ENCODE measurements at regions not wholly inside any gene's neighbourhood (a gene's known extent, or its start where the extent isn't known, plus 50 kb on each side); places are given as distances from the start of the nearest gene placed in this dataset.

DNA sequence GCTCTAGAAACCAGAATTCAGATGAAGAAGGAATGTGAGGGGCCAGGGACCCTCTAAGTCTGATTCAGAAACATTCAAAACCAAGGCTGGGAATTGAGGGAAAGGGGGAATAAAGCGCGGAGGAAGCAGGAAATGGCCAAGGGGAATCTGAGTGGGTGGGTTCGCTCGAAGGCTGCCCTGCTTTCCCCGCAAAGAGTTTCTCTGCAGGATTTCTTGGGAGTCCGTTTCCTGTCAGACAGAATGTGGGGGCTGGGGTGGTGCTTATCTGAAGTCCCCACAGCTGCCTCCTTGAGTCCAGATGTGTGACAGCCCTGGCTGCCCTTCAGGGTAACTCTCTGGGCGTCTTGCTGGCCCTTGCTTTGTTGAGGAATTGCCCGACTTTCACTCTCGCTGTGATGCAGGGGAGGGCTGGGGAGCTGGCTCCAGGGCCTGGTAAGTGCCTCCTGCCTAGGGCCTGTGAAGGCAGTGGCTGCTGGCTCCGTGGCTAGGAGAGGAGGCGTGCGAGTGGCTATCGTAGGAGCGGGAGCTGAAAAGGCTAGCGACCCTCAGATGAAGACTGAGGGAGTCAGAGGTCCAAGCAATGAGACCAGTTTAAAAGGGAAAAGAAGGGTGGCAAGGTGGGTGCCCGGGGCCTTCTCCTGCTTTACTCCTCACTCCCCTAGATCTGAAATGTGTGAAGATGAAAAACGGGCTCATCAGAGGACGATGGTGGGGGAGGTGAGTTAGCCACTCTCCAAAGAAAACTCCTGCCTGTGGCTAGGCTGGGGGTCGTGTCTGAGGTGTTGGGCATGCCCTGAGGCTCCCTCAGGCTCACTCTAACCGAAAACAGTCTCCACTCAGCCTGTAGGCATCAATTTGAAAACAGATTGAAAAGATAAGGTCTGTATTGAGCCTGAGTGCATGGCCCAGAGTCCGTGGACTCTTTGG lies 143.9 kb upstream of the UMPS start:
- no peak for DNase-seq (ENCODE audit: low spot score)
- no peak for TF ChIP-seq CTCF (IDR thresholded peaks at IDR 0.05; ENCODE audit: extremely low read depth, missing control alignments)

- no peak for TF ChIP-seq CTCF (IDR thresholded peaks at IDR 0.05; ENCODE audit: extremely low read depth, missing control alignments)
- no peak for DNase-seq (ENCODE audit: low spot score)
Observed at GRCh38 chr3:124587053-124587408, 143.2 kb upstream of the UMPS start.

GRCh38 chr3:124588036-124588435 lies 142.2 kb upstream of the UMPS start:
- DNase-seq (ENCODE audit: low spot score) = no peak
- no peak for TF ChIP-seq CTCF (IDR thresholded peaks at IDR 0.05; ENCODE audit: extremely low read depth, missing control alignments)

GRCh38 chr3:124588794-124589193 lies 141.5 kb upstream of the UMPS start:
- no peak for DNase-seq (ENCODE audit: low spot score)
- no peak for TF ChIP-seq CTCF (IDR thresholded peaks at IDR 0.05; ENCODE audit: extremely low read depth, missing control alignments)

DNA sequence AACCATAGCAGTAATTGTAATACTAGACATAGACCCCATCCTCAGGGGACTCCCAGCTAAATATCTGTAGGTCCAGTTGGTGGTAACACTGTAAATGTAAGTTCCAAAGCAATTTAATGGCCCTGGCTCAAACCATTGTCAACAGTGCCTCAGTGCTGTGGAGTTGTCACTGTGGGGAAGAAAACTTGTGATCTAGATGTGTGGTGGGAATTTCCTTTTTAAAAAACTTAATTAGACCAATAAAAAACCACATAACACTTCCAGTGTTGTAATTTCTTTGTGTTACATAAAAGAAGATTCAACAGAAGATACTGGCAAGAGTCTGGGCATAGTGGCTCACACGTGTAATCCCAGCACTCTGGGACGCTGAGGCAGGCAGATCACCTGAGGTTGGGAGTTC lies 138.6 kb upstream of the UMPS start:
- no peak for DNase-seq (ENCODE audit: low spot score)
- TF ChIP-seq CTCF (IDR thresholded peaks at IDR 0.05; ENCODE audit: extremely low read depth, missing control alignments) = no peak

- TF ChIP-seq CTCF (IDR thresholded peaks at IDR 0.05; ENCODE audit: extremely low read depth, missing control alignments) = no peak
- no peak for DNase-seq (ENCODE audit: low spot score)
Observed at GRCh38 chr3:124592658-124593441, 137.4 kb upstream of the UMPS start.

DNA sequence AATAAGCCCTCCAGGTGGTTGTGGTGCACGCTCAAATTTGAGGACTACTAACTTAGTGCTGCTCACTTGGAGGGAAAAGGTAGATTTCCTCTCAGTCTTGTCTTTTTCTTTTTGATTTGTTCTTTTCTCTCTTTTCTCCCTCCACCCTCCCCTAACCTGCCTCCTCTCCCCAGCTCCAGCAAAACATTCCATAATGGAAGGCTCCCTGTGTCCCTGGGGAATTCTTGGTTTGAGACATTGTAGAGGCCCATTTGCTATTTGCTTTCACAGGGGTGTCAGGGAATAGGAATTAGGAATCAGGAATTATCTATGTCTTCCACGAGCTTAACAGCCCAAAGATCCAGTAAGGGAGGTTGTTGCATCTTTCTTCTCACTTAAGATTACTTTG lies 136.8 kb upstream of the UMPS start:
- no peak for DNase-seq (ENCODE audit: low spot score)
- no peak for TF ChIP-seq CTCF (IDR thresholded peaks at IDR 0.05; ENCODE audit: extremely low read depth, missing control alignments)
